SK-N-SH (cell line): ENCODE measurements at regions not wholly inside any gene's neighbourhood (a gene's known extent, or its start where the extent isn't known, plus 50 kb on each side); places are given as distances from the start of the nearest gene placed in this dataset.

Source experiments
- CTCF ChIA-PET: fragments of 300-600, 350-600 bp; formaldehyde crosslinking; extraction: SDS; loops from one replicate; lab custom pipeline; 2021; lab: Yijun Ruan, JAX
- POLR2A ChIA-PET: fragments of 350-600 bp; sonication (Branson Sonifier 250); formaldehyde crosslinking; extraction: SDS; loops from one replicate; lab custom pipeline; 2020; ENCODE audit warnings: antibody characterized with exemption, inconsistent platforms; lab: Yijun Ruan, JAX
- DNase-seq: peaks from one replicate; pipeline ENCODE4 v3.0.0; 2012
- H2AFZ ChIP-seq: fragments of 200-600 bp; sonication (generic); 2 replicates; pipeline ENCODE4 v1.8.1; 2016; ENCODE audit warnings: antibody characterized with exemption, mild to moderate bottlenecking, low read depth
- H3F3A ChIP-seq: fragments of 200-600 bp; sonication (generic); replicated peaks from 2 replicates; pipeline ENCODE3; 2016; ENCODE audit warnings: antibody characterized with exemption, mild to moderate bottlenecking; ENCODE audit not compliant: insufficient read depth
- H3K27ac ChIP-seq, 2 experiments: fragments of 200-500 bp in 1 of 2; fragments of 200-600 bp in 1 of 2; sonication (Bioruptor generic) in 1 of 2; sonication (generic), shearing (Covaris generic) in 1 of 2; 2 replicates each; pipeline versions ENCODE4 v1.5.1 to v1.6.1; 2014 to 2016; ENCODE audit warnings: low read depth in 2 of 2, inconsistent platforms in 1 of 2, low read length in 1 of 2, mild to moderate bottlenecking in 1 of 2, mixed read lengths in 1 of 2
- H3K27me3 ChIP-seq: fragments of 200-600 bp; sonication (generic), shearing (Covaris generic); 2 replicates; pipeline ENCODE4 v1.6.1; 2016; ENCODE audit warnings: mixed run types; ENCODE audit not compliant: insufficient read depth
- H3K36me3 ChIP-seq, 2 experiments: fragments of 200-500 bp in 1 of 2; fragments of 200-600 bp in 1 of 2; sonication (Bioruptor generic) in 1 of 2; sonication (generic) in 1 of 2; replicated peaks in 1 of 2; 2 replicates each; pipeline versions ENCODE3 to v1.5.1; 2014 to 2016; ENCODE audit warnings: low read length in 1 of 2, mild to moderate bottlenecking in 1 of 2; ENCODE audit not compliant: insufficient read depth in 2 of 2, control insufficient read depth in 1 of 2
- H3K4me1 ChIP-seq, 2 experiments: fragments of 200-500 bp in 1 of 2; fragments of 200-600 bp in 1 of 2; sonication (Bioruptor generic) in 1 of 2; sonication (generic), shearing (Covaris generic) in 1 of 2; 2 replicates each; pipeline versions ENCODE4 v1.5.1 to v1.6.1; 2014 to 2016; ENCODE audit warnings: low read depth in 1 of 2, low read length in 1 of 2, mixed run types in 1 of 2; ENCODE audit not compliant: insufficient read depth in 2 of 2, control insufficient read depth in 1 of 2
- H3K4me2 ChIP-seq: fragments of 200-600 bp; sonication (generic), shearing (Covaris generic); 2 replicates; pipeline ENCODE4 v1.6.1; 2017; ENCODE audit warnings: mixed run types
- H3K4me3 ChIP-seq, 2 experiments: fragments of 200-500 bp in 1 of 2; fragments of 200-600 bp in 1 of 2; sonication (Bioruptor generic) in 1 of 2; sonication (generic), shearing (Covaris generic) in 1 of 2; 2 replicates each; pipeline versions ENCODE4 v1.5.1 to v1.8.1; 2014 to 2016; ENCODE audit warnings: low read depth in 2 of 2, inconsistent platforms in 1 of 2, low read length in 1 of 2, mild to moderate bottlenecking in 1 of 2, mixed read lengths in 1 of 2, moderate library complexity in 1 of 2
- H3K79me2 ChIP-seq: fragments of 200-600 bp; sonication (generic); 2 replicates; pipeline ENCODE4 v1.8.1; 2017; ENCODE audit warnings: mild to moderate bottlenecking; ENCODE audit not compliant: insufficient read depth
- H3K9ac ChIP-seq: fragments of 200-600 bp; sonication (generic); 2 replicates; pipeline ENCODE4 v1.6.1; 2017; ENCODE audit warnings: mixed run types
- H3K9me2 ChIP-seq: fragments of 200-600 bp; sonication (generic); 2 replicates; pipeline ENCODE4 v1.6.1; 2017; ENCODE audit warnings: mixed run types
- H3K9me3 ChIP-seq: fragments of 200-600 bp; sonication (generic); 2 replicates; pipeline ENCODE4 v1.6.1; 2017; ENCODE audit warnings: mixed run types, mild to moderate bottlenecking, moderate library complexity
- H4K20me1 ChIP-seq: fragments of 200-600 bp; sonication (generic); 2 replicates; pipeline ENCODE4 v1.6.1; 2017; ENCODE audit warnings: mild to moderate bottlenecking, mixed run types; ENCODE audit not compliant: insufficient read depth
- EP300 ChIP-seq, 2 experiments: IDR thresholded peaks; 2 replicates each; pipeline versions ENCODE4 v1.4.0 to v1.6.1; 2012; ENCODE audit warnings: borderline replicate concordance in 1 of 2, low read depth in 1 of 2, low read length in 1 of 2
- FOSL2 ChIP-seq: IDR thresholded peaks from 2 replicates; pipeline ENCODE4 v1.4.0; 2012; ENCODE audit warnings: low read depth, mild to moderate bottlenecking, moderate library complexity, borderline replicate concordance
- FOXJ3 ChIP-seq: sonication (generic); formaldehyde crosslinking; IDR thresholded peaks from 2 replicates; pipeline ENCODE4 v1.5.1; 2020; ENCODE audit warnings: mild to moderate bottlenecking, missing genetic modification reagents
- IRF3 ChIP-seq: fragments of 150-350 bp; IDR thresholded peaks from 2 replicates; pipeline ENCODE4 v1.6.1; 2016; ENCODE audit warnings: mild to moderate bottlenecking, low read depth, low read length
- JUND ChIP-seq: IDR thresholded peaks from 2 replicates; pipeline ENCODE4 v1.4.0; 2012
- MAX ChIP-seq: IDR thresholded peaks from 2 replicates; pipeline ENCODE4 v1.4.0; 2012; ENCODE audit warnings: low read depth
- MEF2A ChIP-seq: IDR thresholded peaks from 2 replicates; pipeline ENCODE4 v1.4.0; 2012; ENCODE audit warnings: low read depth, borderline replicate concordance
- MXI1 ChIP-seq: IDR thresholded peaks from 2 replicates; pipeline ENCODE4 v1.6.1; 2012; ENCODE audit warnings: mild to moderate bottlenecking, low read depth, low read length, improper control_type of control experiment
- RAD21 ChIP-seq: IDR thresholded peaks from 2 replicates; pipeline ENCODE4 v1.6.1; 2012; ENCODE audit warnings: mild to moderate bottlenecking, low read length
- RCOR1 ChIP-seq: fragments of 150-350 bp; IDR thresholded peaks from 2 replicates; pipeline ENCODE4 v1.6.1; 2017; ENCODE audit warnings: antibody characterized with exemption, low read length
- RFX5 ChIP-seq: IDR thresholded peaks from 2 replicates; pipeline ENCODE4 v1.6.1; 2012; ENCODE audit warnings: mild to moderate bottlenecking, improper control_type of control experiment, low read length
- RXRA ChIP-seq: IDR thresholded peaks from 2 replicates; pipeline ENCODE4 v1.4.0; 2012; ENCODE audit warnings: low read depth, mild to moderate bottlenecking, borderline replicate concordance
- SIN3A ChIP-seq: IDR thresholded peaks from 2 replicates; pipeline ENCODE4 v1.6.1; 2012; ENCODE audit warnings: low read depth, mild to moderate bottlenecking, low read length, moderate library complexity, borderline replicate concordance
- SMC3 ChIP-seq: IDR thresholded peaks from 2 replicates; pipeline ENCODE4 v1.6.1; 2012; ENCODE audit warnings: low read depth, low read length, improper control_type of control experiment
- TAF1 ChIP-seq: IDR thresholded peaks from 2 replicates; pipeline ENCODE4 v1.6.1; 2012; ENCODE audit warnings: low read depth, mild to moderate bottlenecking, low read length, moderate library complexity, borderline replicate concordance
- TCF12 ChIP-seq: IDR thresholded peaks from 2 replicates; pipeline ENCODE4 v1.4.0; 2012
- TEAD4 ChIP-seq: IDR thresholded peaks from 2 replicates; pipeline ENCODE4 v1.4.0; 2012; ENCODE audit warnings: mild to moderate bottlenecking, borderline replicate concordance; ENCODE audit not compliant: insufficient read depth
- USF2 ChIP-seq: fragments of 150-350 bp; IDR thresholded peaks from 2 replicates; pipeline ENCODE4 v1.6.1; 2017; ENCODE audit warnings: antibody characterized with exemption, low read length, low read depth, borderline replicate concordance
- ZBTB33 ChIP-seq: IDR thresholded peaks from 2 replicates; pipeline ENCODE4 v1.4.0; 2012; ENCODE audit warnings: low read depth, borderline replicate concordance
- WGBS: methylation state at CpG from one replicate; pipeline ENCODE4 v1.1.6; 2017; ENCODE audit warnings: low lambda C conversion rate; 5-methylcytosine and 5-hydroxymethylcytosine counted together
- TF ChIP-seq, protein P1 (sequence below): IDR thresholded peaks from 2 replicates; pipeline ENCODE4; 2012
- TF ChIP-seq, protein P2 (sequence below): fragments of 200-600 bp; sonication (generic); IDR thresholded peaks from 2 replicates; pipeline ENCODE4 v1.6.1; 2017; ENCODE audit warnings: antibody characterized with exemption, mild to moderate bottlenecking, moderate library complexity

DNA sequence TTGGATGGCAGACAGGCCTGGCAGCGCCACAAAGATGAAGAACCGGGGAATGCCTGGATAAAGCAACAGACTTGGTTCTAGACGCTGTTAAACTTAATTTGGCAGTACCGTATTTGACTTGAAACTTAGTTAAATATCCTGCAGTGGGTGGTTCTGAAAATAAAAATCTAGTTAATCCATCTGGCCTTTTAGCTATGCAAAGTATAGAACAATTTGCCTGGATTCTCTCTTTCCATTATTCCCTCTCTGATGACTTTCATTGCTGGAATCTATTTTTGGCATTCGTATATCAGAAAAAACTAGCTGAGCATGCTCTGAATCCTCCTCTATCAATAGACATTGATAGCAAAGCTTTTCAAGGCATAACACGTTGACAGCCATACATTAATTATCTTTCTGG, 203.6 kb downstream of the MACC1 start (continued):
- TF ChIP-seq FOSL2 (no peak), RAD21 (no peak)
- TF ChIP-seq, protein P1, sequence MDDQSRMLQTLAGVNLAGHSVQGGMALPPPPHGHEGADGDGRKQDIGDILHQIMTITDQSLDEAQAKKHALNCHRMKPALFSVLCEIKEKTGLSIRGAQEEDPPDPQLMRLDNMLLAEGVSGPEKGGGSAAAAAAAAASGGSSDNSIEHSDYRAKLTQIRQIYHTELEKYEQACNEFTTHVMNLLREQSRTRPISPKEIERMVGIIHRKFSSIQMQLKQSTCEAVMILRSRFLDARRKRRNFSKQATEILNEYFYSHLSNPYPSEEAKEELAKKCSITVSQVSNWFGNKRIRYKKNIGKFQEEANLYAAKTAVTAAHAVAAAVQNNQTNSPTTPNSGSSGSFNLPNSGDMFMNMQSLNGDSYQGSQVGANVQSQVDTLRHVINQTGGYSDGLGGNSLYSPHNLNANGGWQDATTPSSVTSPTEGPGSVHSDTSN: no peak

DNA sequence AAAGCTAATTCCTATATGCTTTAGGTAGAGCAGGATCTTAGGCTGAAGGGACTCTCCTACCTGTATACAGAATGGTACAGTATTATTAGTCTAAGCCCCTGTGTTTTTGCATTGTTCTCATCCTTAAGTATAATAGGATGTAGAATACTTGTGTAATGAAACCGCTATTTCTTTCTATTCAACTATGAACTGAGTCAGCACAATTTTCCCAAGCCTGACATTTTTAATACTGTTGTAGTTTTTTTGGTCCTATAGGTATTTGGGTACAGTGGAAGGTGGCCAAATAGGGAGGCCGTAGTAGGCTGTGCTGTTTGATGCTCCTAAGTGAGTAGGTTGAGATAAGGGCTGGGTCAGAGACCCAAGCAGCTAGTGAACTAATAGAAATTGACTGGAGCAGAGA, 205.1 kb downstream of the MACC1 start:
- H3K4me2 ChIP-seq: no peak overlapping the region
- no peak overlapping the region for H3K27ac ChIP-seq
- no peak overlapping the region for H3K9ac ChIP-seq
- H3K4me1 ChIP-seq: no peaks in the 10 kb centered on the region
- no peak overlapping the region for H2AFZ ChIP-seq
- TF ChIP-seq EP300 (IDR thresholded peaks at IDR 0.05; ENCODE audit: borderline replicate concordance in 1 of 2, low read depth in 1 of 2, low read length in 1 of 2) (no peak), RCOR1 (no peak), TAF1 (no peak), FOXJ3 (no peak), IRF3 (no peak), RFX5 (no peak), SIN3A (no peak), RXRA (no peak), TCF12 (no peak), TEAD4 (no peak), SMC3 (no peak), ZBTB33 (no peak), MAX (no peak), MXI1 (no peak), USF2 (no peak), MEF2A (no peak), JUND (no peak)
- TF ChIP-seq, protein P2, sequence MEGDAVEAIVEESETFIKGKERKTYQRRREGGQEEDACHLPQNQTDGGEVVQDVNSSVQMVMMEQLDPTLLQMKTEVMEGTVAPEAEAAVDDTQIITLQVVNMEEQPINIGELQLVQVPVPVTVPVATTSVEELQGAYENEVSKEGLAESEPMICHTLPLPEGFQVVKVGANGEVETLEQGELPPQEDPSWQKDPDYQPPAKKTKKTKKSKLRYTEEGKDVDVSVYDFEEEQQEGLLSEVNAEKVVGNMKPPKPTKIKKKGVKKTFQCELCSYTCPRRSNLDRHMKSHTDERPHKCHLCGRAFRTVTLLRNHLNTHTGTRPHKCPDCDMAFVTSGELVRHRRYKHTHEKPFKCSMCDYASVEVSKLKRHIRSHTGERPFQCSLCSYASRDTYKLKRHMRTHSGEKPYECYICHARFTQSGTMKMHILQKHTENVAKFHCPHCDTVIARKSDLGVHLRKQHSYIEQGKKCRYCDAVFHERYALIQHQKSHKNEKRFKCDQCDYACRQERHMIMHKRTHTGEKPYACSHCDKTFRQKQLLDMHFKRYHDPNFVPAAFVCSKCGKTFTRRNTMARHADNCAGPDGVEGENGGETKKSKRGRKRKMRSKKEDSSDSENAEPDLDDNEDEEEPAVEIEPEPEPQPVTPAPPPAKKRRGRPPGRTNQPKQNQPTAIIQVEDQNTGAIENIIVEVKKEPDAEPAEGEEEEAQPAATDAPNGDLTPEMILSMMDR: no peak
- ChIA-PET CTCF (interaction anchor here (1.0 kb wide), 1 partner anchor 37 kb away, joined by 3 read pairs; no protein-coding TSS in a partner anchor), POLR2A (no interaction called here)
- H4K20me1 ChIP-seq: no peaks in the 10 kb centered on the region
- no peaks in the 10 kb centered on the region for H3K9me3 ChIP-seq
- H3K4me3 ChIP-seq: no peak overlapping the region
- H3K36me3 ChIP-seq: no peaks in the 10 kb centered on the region
- no peaks in the 10 kb centered on the region for H3K79me2 ChIP-seq
- no peaks in the 10 kb centered on the region for H3F3A ChIP-seq
- 5% methylated on average over 2 of the region's 2 CpGs for WGBS
- no peak for DNase-seq
- no peaks in the 10 kb centered on the region for H3K27me3 ChIP-seq
- no peaks in the 10 kb centered on the region for H3K9me2 ChIP-seq
